Panc1 (cell line): ENCODE measurements at regions not wholly inside any gene's neighbourhood (a gene's known extent, or its start where the extent isn't known, plus 50 kb on each side); places are given as distances from the start of the nearest gene placed in this dataset.

Experiments used
- ATAC-seq: fragments of 200-7000 bp; cut with Tn5 transposase; 2 replicates; pipeline ENCODE4 v1.9.1; 2020; ENCODE audit warnings: mild to moderate bottlenecking, moderate library complexity
- BruUV-seq: library from RNA; stranded (reverse); fragments of 400-500 nt; replicated peaks from 2 replicates; lab custom pipeline; 2021; lab: Mats Ljungman, UMichigan
- CTCF ChIA-PET: fragments of 300-600 bp; sonication (Branson Sonifier 250); formaldehyde crosslinking; loops from one replicate; lab custom pipeline; 2022; ENCODE audit warnings: antibody characterized with exemption; lab: Charles Lee
- POLR2A ChIA-PET: fragments of 300-600 bp; sonication (Branson Sonifier 250); formaldehyde crosslinking; loops from one replicate; lab custom pipeline; 2022; ENCODE audit warnings: antibody characterized with exemption; lab: Charles Lee
- DNase-seq: peaks from one replicate; pipeline ENCODE4 v3.0.0-alpha.2; 2010; ENCODE audit warnings: low read depth, low spot score
- H3K27ac ChIP-seq: 2 replicates; pipeline ENCODE4 v1.5.1; 2011; ENCODE audit warnings: mild to moderate bottlenecking, low read length, inconsistent platforms
- H3K27me3 ChIP-seq: fragments of 200-500 bp; sonication (Bioruptor generic); 2 replicates; pipeline ENCODE4 v1.6.0; 2014; ENCODE audit warnings: low read length, inconsistent platforms; ENCODE audit not compliant: control insufficient read depth, insufficient read depth
- H3K36me3 ChIP-seq: fragments of 200-500 bp; sonication (Bioruptor generic); 2 replicates; pipeline ENCODE4 v1.5.1; 2014; ENCODE audit warnings: inconsistent platforms, mild to moderate bottlenecking, low read length, moderate library complexity; ENCODE audit not compliant: control insufficient read depth, insufficient read depth
- H3K4me1 ChIP-seq: 2 replicates; pipeline ENCODE4 v1.5.1; 2011; ENCODE audit warnings: inconsistent platforms, mild to moderate bottlenecking, low read length, moderate library complexity; ENCODE audit not compliant: control insufficient read depth, insufficient read depth
- H3K4me3 ChIP-seq, 2 experiments: 2 replicates each; pipeline ENCODE4 v1.5.1; 2011 to 2012; ENCODE audit warnings: low read depth in 2 of 2, low read length in 2 of 2, mild to moderate bottlenecking in 2 of 2, inconsistent platforms in 1 of 2, moderate library complexity in 1 of 2
- H3K9me3 ChIP-seq: fragments of 200-500 bp; sonication (Bioruptor generic); 2 replicates; pipeline ENCODE4 v1.5.1; 2014; ENCODE audit warnings: low read depth, mild to moderate bottlenecking, inconsistent platforms, low read length, moderate library complexity; ENCODE audit not compliant: control insufficient read depth, insufficient read depth
- POLR2AphosphoS5 ChIP-seq: IDR thresholded peaks from 2 replicates; pipeline ENCODE4 v1.6.1; 2012; ENCODE audit warnings: mild to moderate bottlenecking, low read depth, low read length, moderate library complexity
- REST ChIP-seq, 2 experiments: IDR thresholded peaks; 2 replicates each; pipeline ENCODE4 v1.6.1; 2011 to 2012; ENCODE audit warnings: low read depth in 2 of 2, control low read depth in 1 of 2, low read length in 1 of 2, mild to moderate bottlenecking in 1 of 2, moderate library complexity in 1 of 2; ENCODE audit not compliant: insufficient read depth in 1 of 2
- SIN3A ChIP-seq: IDR thresholded peaks from 2 replicates; pipeline ENCODE4 v1.6.1; 2012; ENCODE audit warnings: low read depth, mild to moderate bottlenecking, low read length, moderate library complexity, borderline replicate concordance; ENCODE audit not compliant: insufficient read depth
- TCF7L2 ChIP-seq: IDR thresholded peaks from 2 replicates; pipeline ENCODE4 v1.6.1; 2011; ENCODE audit warnings: mild to moderate bottlenecking, low read depth, low read length, inconsistent platforms
- in situ Hi-C: cut with HindIII; loops from 2 replicates; pipeline ENCODE4 v1.10.0; 2016; ENCODE audit warnings: low sequenced_read_pairs, low pct_unique_long_range_greater_than_20kb
- intact Hi-C: fragments of 100-400 bp; cut with micrococcal nuclease; formaldehyde crosslinking; loops from one replicate; pipeline ENCODE4 v1.10.0; 2022; ENCODE audit not compliant: unreplicated experiment
- TF ChIP-seq, protein P1 (sequence below): fragments of 450-650 bp; IDR thresholded peaks from 2 replicates; pipeline ENCODE4 v1.5.1; 2017; ENCODE audit warnings: mild to moderate bottlenecking

- Histone ChIP-seq H3K36me3 (no peaks in the 10 kb centered on the region), H3K9me3 (no peaks in the 10 kb centered on the region), H3K27me3 (no peaks in the 10 kb centered on the region), H3K4me3 (no peak overlapping the region), H3K4me1 (peaks cover 4% of the 10 kb centered on the region; the same call in 1 of the 2 replicates), H3K27ac (no peak overlapping the region)
- BruUV-seq = no TSS peak
- no peak for TF ChIP-seq TCF7L2
- no peak for TF ChIP-seq SIN3A
- TF ChIP-seq POLR2AphosphoS5 = no peak
- TF ChIP-seq, protein P1, sequence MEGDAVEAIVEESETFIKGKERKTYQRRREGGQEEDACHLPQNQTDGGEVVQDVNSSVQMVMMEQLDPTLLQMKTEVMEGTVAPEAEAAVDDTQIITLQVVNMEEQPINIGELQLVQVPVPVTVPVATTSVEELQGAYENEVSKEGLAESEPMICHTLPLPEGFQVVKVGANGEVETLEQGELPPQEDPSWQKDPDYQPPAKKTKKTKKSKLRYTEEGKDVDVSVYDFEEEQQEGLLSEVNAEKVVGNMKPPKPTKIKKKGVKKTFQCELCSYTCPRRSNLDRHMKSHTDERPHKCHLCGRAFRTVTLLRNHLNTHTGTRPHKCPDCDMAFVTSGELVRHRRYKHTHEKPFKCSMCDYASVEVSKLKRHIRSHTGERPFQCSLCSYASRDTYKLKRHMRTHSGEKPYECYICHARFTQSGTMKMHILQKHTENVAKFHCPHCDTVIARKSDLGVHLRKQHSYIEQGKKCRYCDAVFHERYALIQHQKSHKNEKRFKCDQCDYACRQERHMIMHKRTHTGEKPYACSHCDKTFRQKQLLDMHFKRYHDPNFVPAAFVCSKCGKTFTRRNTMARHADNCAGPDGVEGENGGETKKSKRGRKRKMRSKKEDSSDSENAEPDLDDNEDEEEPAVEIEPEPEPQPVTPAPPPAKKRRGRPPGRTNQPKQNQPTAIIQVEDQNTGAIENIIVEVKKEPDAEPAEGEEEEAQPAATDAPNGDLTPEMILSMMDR = no peak
- POLR2A ChIA-PET = no interaction called here
- intact Hi-C loops = no loop called here
- CTCF ChIA-PET = no interaction called here
- in situ Hi-C loops = no loop called here
- DNase-seq = no peak
- ATAC-seq = no peak
These were observed 52.5 kb upstream of the SNX2 start for GRCh38 chr5:122722341-122722740.

- Histone ChIP-seq H3K9me3 (no peaks in the 10 kb centered on the region), H3K4me3 (no peak overlapping the region), H3K27me3 (no peaks in the 10 kb centered on the region), H3K36me3 (no peaks in the 10 kb centered on the region), H3K27ac (no peak overlapping the region), H3K4me1 (peaks cover 4% of the 10 kb centered on the region; the same call in 1 of the 2 replicates)
- intact Hi-C loops (no loop called here), in situ Hi-C loops (no loop called here)
- POLR2A ChIA-PET = no interaction called here
- DNase-seq (no peak), ATAC-seq (no peak)
- CTCF ChIA-PET = no interaction called here
- BruUV-seq = no TSS peak
- TF ChIP-seq REST (IDR thresholded peaks at IDR 0.05; ENCODE audit: insufficient read depth in 1 of 2, low read depth in 2 of 2, low read length in 1 of 2) (no peak), SIN3A (no peak), TCF7L2 (no peak), POLR2AphosphoS5 (no peak)
- TF ChIP-seq, protein P1 = no peak
These were observed 51.1 kb upstream of the SNX2 start for GRCh38 chr5:122723606-122724352.
